Activated CD4-positive, CD25-positive, alpha-beta regulatory T cell (primary cell): ENCODE measurements at regions not wholly inside any gene's neighbourhood (a gene's known extent, or its start where the extent isn't known, plus 50 kb on each side); places are given as distances from the start of the nearest gene placed in this dataset.
A peak's percentile ranks its signal among the peaks of the same experiment; 100 is the strongest.

Experiments used
- DNase-seq, 4 experiments: peaks; one replicate each; lab custom pipeline; 2025; lab: John Stamatoyannopoulos, UW

- DNase-seq: no peak
Measured at GRCh38 chr11:16685914-16686313, 52.5 kb upstream of the C11orf58 start.

- no peak for DNase-seq
Measured at GRCh38 chr11:16678466-16679116, 59.9 kb upstream of the C11orf58 start.

- no peak for DNase-seq
Measured at GRCh38 chr11:16669799-16670415, 68.5 kb upstream of the C11orf58 start.

GRCh38 chr11:16632295-16633200 is 105.9 kb upstream of the C11orf58 start:
- no peak for DNase-seq

GRCh38 chr11:16630651-16631050 is 107.8 kb upstream of the C11orf58 start:
- no peak for DNase-seq

GRCh38 chr11:16618431-16618830 is 120.0 kb upstream of the C11orf58 start:
- no peak for DNase-seq

- DNase-seq: no peak
Measured at GRCh38 chr11:16615480-16615879, 123.0 kb upstream of the C11orf58 start.

- DNase-seq: peak in 2 of 4 experiments; percentile 10 to 25
Measured at GRCh38 chr11:16613512-16614381, 124.7 kb upstream of the C11orf58 start.

- no peak for DNase-seq
Measured at GRCh38 chr11:16613262-16613511, 125.3 kb upstream of the C11orf58 start.

GRCh38 chr11:16612566-16613261 is 125.7 kb upstream of the C11orf58 start:
- no peak for DNase-seq

- DNase-seq: no peak
Measured at GRCh38 chr11:16611926-16612565, 126.4 kb upstream of the C11orf58 start.

- DNase-seq: no peak
Measured at GRCh38 chr11:16611401-16611921, 127.0 kb upstream of the C11orf58 start.

- DNase-seq: no peak
Measured at GRCh38 chr11:16610738-16611388, 127.6 kb upstream of the C11orf58 start.

- DNase-seq: no peak
Measured at GRCh38 chr11:16610213-16610737, 128.2 kb upstream of the C11orf58 start.

GRCh38 chr11:16609769-16610168 is 128.7 kb upstream of the C11orf58 start:
- DNase-seq: no peak

GRCh38 chr11:16607675-16608644 is 130.5 kb upstream of the C11orf58 start:
- DNase-seq: no peak

- DNase-seq: no peak
Measured at GRCh38 chr11:16606784-16607674, 131.4 kb upstream of the C11orf58 start.
